VCaP (cell line): ENCODE measurements at regions not wholly inside any gene's neighbourhood (a gene's known extent, or its start where the extent isn't known, plus 50 kb on each side); places are given as distances from the start of the nearest gene placed in this dataset.

Experiments
- H3K27ac ChIP-seq: fragments of 450-650 bp; 2 replicates; pipeline ENCODE4 v1.5.1; 2017
- CTCF ChIP-seq: fragments of 450-650 bp; conservative IDR thresholded peaks from 2 replicates; pipeline ENCODE4 v1.5.1; 2017; ENCODE audit warnings: mild to moderate bottlenecking, moderate library complexity

DNA sequence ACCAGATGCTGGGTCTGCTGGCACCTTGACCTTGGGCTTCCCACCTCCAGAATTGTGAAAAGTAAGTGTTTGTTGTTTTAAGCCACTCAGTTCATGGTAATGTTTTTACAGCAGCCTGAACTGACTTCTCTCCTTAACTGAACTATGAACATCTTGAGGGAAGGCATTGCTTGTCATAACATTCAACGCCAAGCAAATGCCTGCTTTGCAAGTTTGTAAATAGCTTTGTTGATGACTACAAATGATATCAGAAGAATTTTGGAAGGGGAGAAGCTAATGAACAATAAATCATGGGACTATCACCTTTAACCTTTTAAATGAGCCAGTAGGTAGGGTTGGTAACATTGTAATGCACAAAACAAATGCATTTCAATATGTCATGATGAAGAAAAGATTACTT lies 402.4 kb upstream of the ADARB2 start:
- H3K27ac ChIP-seq, result no peak overlapping the region
- TF ChIP-seq CTCF, result no peak

GRCh38 chr10:2137549-2138174 lies 400.3 kb upstream of the ADARB2 start:
- TF ChIP-seq CTCF, result peak; percentile 31; the same call in 1 of the 2 replicates
- H3K27ac ChIP-seq, result no peak overlapping the region

GRCh38 chr10:2130705-2131305 lies 393.5 kb upstream of the ADARB2 start:
- H3K27ac ChIP-seq, result no peak overlapping the region
- no peak for TF ChIP-seq CTCF

GRCh38 chr10:2128991-2129390 lies 391.7 kb upstream of the ADARB2 start:
- no peak for TF ChIP-seq CTCF
- H3K27ac ChIP-seq, result no peak overlapping the region

DNA sequence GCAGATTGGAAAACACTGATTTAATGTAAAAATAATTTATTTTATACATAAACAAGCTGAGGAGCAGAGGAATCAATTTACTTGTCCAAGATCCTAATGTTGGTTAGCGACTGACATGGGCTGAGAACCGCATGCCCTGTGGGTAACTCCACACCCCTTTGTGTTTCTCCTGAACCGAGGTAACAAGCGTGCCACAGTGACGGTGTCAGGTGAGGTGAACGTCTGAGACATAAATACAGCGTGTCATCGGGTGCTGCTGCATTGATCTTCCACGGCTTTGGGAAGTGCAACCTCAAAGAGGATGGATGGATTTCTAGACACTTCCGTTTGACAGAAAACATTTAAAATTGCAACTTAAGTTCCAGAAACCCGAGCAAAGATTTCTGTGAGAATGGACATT lies 386.8 kb upstream of the ADARB2 start:
- H3K27ac ChIP-seq, result no peak overlapping the region
- no peak for TF ChIP-seq CTCF

- H3K27ac ChIP-seq, result no peak overlapping the region
- no peak for TF ChIP-seq CTCF
Observed at GRCh38 chr10:2122431-2123124, 385.3 kb upstream of the ADARB2 start.

- TF ChIP-seq CTCF, result no peak
- H3K27ac ChIP-seq, result no peak overlapping the region
Observed at GRCh38 chr10:2121929-2122328, 384.6 kb upstream of the ADARB2 start.
